GM13977 (cell line): ENCODE measurements at regions not wholly inside any gene's neighbourhood (a gene's known extent, or its start where the extent isn't known, plus 50 kb on each side); places are given as distances from the start of the nearest gene placed in this dataset.

ENCODE experiments used
- DNase-seq: peaks from one replicate; pipeline ENCODE4 v3.0.0; 2012; ENCODE audit warnings: low spot score
- CTCF ChIP-seq: IDR thresholded peaks from 2 replicates; pipeline ENCODE4 v1.5.1; 2012; ENCODE audit warnings: mild to moderate bottlenecking, control low read depth; ENCODE audit not compliant: insufficient read depth; ENCODE audit errors: extremely low read depth, missing control alignments
- in situ Hi-C: fragments of 300-500 bp; cut with MboI; formaldehyde crosslinking; loops from one replicate; pipeline ENCODE4 v1.12.0; 2022; ENCODE audit warnings: low sequenced_read_pairs, low pct_unique_long_range_greater_than_20kb, mixed read lengths, inconsistent platforms; ENCODE audit not compliant: unreplicated experiment

- in situ Hi-C loops, result no loop called here
- no peak for DNase-seq
- no peak for TF ChIP-seq CTCF
Measured at GRCh38 chr18:22355598-22355997, 62.1 kb downstream of the CTAGE1 start.

GRCh38 chr18:22355069-22355468 lies 62.6 kb downstream of the CTAGE1 start:
- no peak for TF ChIP-seq CTCF
- in situ Hi-C loops, result no loop called here
- DNase-seq, result no peak

- TF ChIP-seq CTCF, result no peak
- in situ Hi-C loops, result no loop called here
- DNase-seq, result no peak
Measured at GRCh38 chr18:22349966-22350365, 67.7 kb downstream of the CTAGE1 start.

GRCh38 chr18:22349317-22349898 lies 68.3 kb downstream of the CTAGE1 start:
- in situ Hi-C loops, result no loop called here
- no peak for DNase-seq
- no peak for TF ChIP-seq CTCF

GRCh38 chr18:22348521-22349316 lies 69.0 kb downstream of the CTAGE1 start:
- TF ChIP-seq CTCF, result no peak
- in situ Hi-C loops, result no loop called here
- DNase-seq, result no peak

- in situ Hi-C loops, result no loop called here
Measured at GRCh38 chr18:22347606-22348511, 69.9 kb downstream of the CTAGE1 start.

More at GRCh38 chr18:22347606-22348511, 69.9 kb downstream of the CTAGE1 start:
- no peak for DNase-seq
- no peak for TF ChIP-seq CTCF
